ENCODE measurements at regions not wholly inside any gene's neighbourhood (a gene's known extent, or its start where the extent isn't known, plus 50 kb on each side); places are given as distances from the start of the nearest gene placed in this dataset.

DNA sequence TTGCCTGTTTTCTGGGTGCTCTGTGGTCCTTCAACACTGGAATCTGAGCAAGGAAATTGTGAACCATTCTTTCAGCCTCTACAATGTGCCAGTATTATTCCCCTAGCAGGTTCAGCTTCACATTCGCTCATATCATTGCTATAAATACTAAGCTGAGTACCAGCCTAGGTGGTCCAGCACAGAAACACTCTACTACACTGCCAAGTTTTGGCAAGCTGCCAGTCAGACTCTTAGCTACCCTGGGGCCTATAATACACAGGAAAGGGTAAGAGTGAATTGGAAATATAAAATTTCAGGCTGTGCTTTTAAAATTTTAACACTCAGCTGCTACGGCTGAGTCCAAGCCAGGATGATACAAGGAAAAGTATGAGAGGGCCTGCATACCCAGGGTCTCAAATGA, 49.9 kb upstream of the PPP1R3A start:
- no peak for DNase-seq (ENCODE audit: low read depth)
- TF ChIP-seq, protein P1, sequence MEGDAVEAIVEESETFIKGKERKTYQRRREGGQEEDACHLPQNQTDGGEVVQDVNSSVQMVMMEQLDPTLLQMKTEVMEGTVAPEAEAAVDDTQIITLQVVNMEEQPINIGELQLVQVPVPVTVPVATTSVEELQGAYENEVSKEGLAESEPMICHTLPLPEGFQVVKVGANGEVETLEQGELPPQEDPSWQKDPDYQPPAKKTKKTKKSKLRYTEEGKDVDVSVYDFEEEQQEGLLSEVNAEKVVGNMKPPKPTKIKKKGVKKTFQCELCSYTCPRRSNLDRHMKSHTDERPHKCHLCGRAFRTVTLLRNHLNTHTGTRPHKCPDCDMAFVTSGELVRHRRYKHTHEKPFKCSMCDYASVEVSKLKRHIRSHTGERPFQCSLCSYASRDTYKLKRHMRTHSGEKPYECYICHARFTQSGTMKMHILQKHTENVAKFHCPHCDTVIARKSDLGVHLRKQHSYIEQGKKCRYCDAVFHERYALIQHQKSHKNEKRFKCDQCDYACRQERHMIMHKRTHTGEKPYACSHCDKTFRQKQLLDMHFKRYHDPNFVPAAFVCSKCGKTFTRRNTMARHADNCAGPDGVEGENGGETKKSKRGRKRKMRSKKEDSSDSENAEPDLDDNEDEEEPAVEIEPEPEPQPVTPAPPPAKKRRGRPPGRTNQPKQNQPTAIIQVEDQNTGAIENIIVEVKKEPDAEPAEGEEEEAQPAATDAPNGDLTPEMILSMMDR (IDR thresholded peaks at IDR 0.05; ENCODE audit: low read length, missing control alignments) = no peak
- H3K4me3 ChIP-seq (replicated peaks; ENCODE audit: low read depth, low read length) = no peak overlapping the region

Data from fibroblast of pulmonary artery (primary cell).